OCI-LY3 (cell line): ENCODE measurements at regions not wholly inside any gene's neighbourhood (a gene's known extent, or its start where the extent isn't known, plus 50 kb on each side); places are given as distances from the start of the nearest gene placed in this dataset.

Experiments used
- H2AFZ ChIP-seq: fragments of 200-600, 300-600 bp; shearing (Covaris generic); 2 replicates; pipeline ENCODE4 v1.6.0; 2014; ENCODE audit warnings: antibody characterized with exemption, low read depth, low read length
- H3K27ac ChIP-seq: fragments of 200-600, 300-600 bp; sonication (generic); 2 replicates; pipeline ENCODE4 v1.5.1; 2014; ENCODE audit warnings: mild to moderate bottlenecking, low read length, moderate library complexity, mixed read lengths
- H3K27me3 ChIP-seq: fragments of 200-600, 300-600 bp; sonication (generic); 2 replicates; pipeline ENCODE4 v1.6.1; 2014; ENCODE audit warnings: low read depth, low read length, mixed read lengths
- H3K36me3 ChIP-seq: fragments of 200-600, 300-600 bp; sonication (generic); replicated peaks from 2 replicates; pipeline ENCODE3; 2014; ENCODE audit warnings: low read depth, low read length, mixed read lengths
- H3K4me1 ChIP-seq: fragments of 300-600, 200-600 bp; sonication (generic); 2 replicates; pipeline ENCODE4 v1.6.1; 2014; ENCODE audit warnings: low read length, mixed read lengths
- H3K4me2 ChIP-seq: fragments of 200-600, 300-600 bp; sonication (generic); 2 replicates; pipeline ENCODE4 v1.6.1; 2014; ENCODE audit warnings: low read length, mixed read lengths
- H3K4me3 ChIP-seq: fragments of 300-600, 200-600 bp; sonication (generic); 2 replicates; pipeline ENCODE4 v1.5.1; 2014; ENCODE audit warnings: antibody characterized with exemption, mild to moderate bottlenecking, low read length, moderate library complexity
- H3K79me2 ChIP-seq: fragments of 300-600, 200-600 bp; shearing (Covaris generic); 2 replicates; pipeline ENCODE4 v1.6.1; 2014; ENCODE audit warnings: mild to moderate bottlenecking, low read length, mixed read lengths
- H3K9ac ChIP-seq: fragments of 300-600, 200-600 bp; shearing (Covaris generic); 2 replicates; pipeline ENCODE4 v1.6.0; 2014; ENCODE audit warnings: mild to moderate bottlenecking, low read length, moderate library complexity
- H3K9me3 ChIP-seq: fragments of 200-600, 300-600 bp; shearing (Covaris generic); 2 replicates; pipeline ENCODE4 v1.6.1; 2014; ENCODE audit warnings: low read length, mixed read lengths; ENCODE audit not compliant: insufficient read depth
- H4K20me1 ChIP-seq: fragments of 200-600, 300-600 bp; sonication (generic); 2 replicates; pipeline ENCODE4 v1.6.1; 2016; ENCODE audit warnings: low read length, mixed read lengths; ENCODE audit not compliant: insufficient read depth
- CTCF ChIP-seq: fragments of 200-600, 300-600 bp; sonication (generic); IDR thresholded peaks from 2 replicates; pipeline ENCODE4 v1.5.1; 2014; ENCODE audit warnings: antibody characterized with exemption, low read length, low read depth
- EZH2phosphoT487 ChIP-seq: fragments of 200-600 bp; shearing (Covaris generic); IDR thresholded peaks from 2 replicates; pipeline ENCODE4 v1.6.1; 2018; ENCODE audit warnings: antibody characterized with exemption, mixed run types, low read depth

DNA sequence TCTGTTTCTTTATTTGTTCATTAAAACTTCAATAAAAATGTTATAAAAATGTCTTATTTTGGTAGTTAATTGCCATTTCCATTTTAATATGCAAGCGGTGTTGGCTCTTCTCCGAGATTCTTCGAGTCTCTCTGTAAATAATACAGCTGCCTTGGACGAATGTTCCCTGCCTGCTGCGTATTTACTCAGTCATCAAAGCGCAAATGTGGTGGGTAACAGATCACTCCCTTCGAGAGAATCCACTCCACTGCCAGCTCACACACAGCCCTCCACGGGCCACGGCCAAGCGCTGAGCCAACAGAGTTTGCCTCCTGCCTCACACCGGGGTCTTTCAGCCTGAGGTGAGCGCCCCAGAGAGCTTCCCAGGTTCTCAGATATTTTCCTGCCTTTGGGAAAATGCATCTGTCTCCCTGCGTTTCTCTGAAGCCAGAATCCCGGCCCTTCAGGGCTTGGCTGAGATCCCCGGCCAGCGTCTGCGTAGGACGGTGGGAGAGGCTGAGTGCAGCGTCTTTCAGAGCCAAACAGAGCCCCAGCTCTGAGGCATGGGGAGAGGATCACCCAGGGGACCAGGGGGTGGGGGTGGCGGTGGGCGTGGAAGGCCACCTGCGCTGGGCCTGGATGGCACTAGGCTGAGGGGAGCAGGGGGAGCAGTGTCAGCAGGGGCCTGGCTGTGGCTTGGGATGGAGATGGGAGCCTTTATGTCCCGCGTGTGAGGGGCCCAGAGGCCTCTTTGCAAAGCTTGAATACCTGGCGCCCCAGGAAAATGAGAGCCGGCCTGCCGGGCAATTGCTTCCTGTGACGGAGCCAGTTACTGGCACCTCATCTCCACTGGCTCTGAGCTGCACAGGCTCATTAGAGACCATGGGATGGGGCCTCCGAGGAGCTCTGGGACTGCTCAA is 248.7 kb downstream of the RBFOX3 start:
- Histone ChIP-seq H3K27me3 (peaks cover 37% of the 10 kb centered on the region), H2AFZ (no peak overlapping the region), H3K4me3 (no peak overlapping the region), H3K9me3 (no peaks in the 10 kb centered on the region), H3K79me2 (no peaks in the 10 kb centered on the region), H3K9ac (no peak overlapping the region), H3K4me2 (no peak overlapping the region), H3K36me3 (no peaks in the 10 kb centered on the region), H4K20me1 (no peaks in the 10 kb centered on the region), H3K4me1 (no peaks in the 10 kb centered on the region), H3K27ac (no peak overlapping the region)
- TF ChIP-seq CTCF (no peak), EZH2phosphoT487 (no peak)

DNA sequence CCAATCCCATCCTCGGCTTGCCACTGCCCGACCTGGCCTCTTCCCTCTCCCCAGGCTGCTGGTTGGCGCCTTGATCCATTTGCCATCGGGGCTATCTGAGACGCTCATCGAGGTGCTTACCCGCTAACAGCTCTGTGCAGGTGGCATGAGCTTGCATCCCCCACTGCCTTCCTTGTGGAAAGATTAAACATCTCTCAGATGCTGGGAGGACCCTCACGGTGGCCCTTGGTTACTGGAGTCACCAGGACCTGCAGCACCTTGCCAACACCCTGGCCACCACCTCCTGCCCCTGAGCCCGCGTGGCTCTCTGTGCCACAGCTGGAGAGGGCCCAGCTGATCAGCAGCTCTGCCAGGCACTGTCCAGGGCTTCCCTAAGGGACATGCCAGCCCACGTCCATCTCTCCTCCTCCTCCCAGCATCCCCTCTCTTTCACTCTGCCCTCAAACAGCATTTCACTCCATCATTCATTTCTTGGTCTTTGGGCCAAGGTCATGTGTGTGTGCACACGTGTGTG is 249.6 kb downstream of the RBFOX3 start:
- Histone ChIP-seq H3K4me1 (no peaks in the 10 kb centered on the region), H3K79me2 (no peaks in the 10 kb centered on the region), H2AFZ (no peak overlapping the region), H3K4me2 (no peak overlapping the region), H3K9ac (no peak overlapping the region), H3K27ac (no peak overlapping the region), H3K4me3 (no peak overlapping the region), H3K36me3 (no peaks in the 10 kb centered on the region), H3K27me3 (peaks cover 37% of the 10 kb centered on the region), H3K9me3 (no peaks in the 10 kb centered on the region), H4K20me1 (no peaks in the 10 kb centered on the region)
- TF ChIP-seq CTCF, result no peak
- no peak for TF ChIP-seq EZH2phosphoT487

DNA sequence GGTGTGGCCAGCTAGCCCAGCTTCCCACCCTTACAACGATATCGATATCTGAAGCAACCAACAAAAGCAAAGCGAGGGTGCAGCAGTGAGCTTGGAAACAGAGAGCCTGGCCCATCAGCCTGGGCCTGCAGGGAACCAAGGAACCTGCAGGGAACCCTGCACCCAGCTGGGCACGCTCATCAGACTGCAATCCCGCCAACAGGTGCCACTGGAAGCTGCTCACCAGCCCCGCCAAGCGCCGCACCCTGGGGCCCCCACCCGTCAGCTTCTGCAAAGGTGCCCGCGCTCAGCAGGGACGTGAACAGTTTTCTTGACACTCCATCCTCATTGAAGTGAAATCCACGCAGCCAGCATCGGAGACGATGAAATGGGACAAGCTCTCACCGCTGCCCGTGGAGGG is 250.7 kb downstream of the RBFOX3 start:
- H3K4me1 ChIP-seq, result no peaks in the 10 kb centered on the region
- H3K4me3 ChIP-seq, result no peak overlapping the region
- no peak overlapping the region for H3K4me2 ChIP-seq
- no peaks in the 10 kb centered on the region for H3K79me2 ChIP-seq
- H3K9ac ChIP-seq, result no peak overlapping the region
- no peaks in the 10 kb centered on the region for H3K36me3 ChIP-seq
- TF ChIP-seq EZH2phosphoT487, result no peak
- TF ChIP-seq CTCF, result no peak
- H3K9me3 ChIP-seq, result no peaks in the 10 kb centered on the region
- peaks cover 36% of the 10 kb centered on the region for H3K27me3 ChIP-seq
- no peak overlapping the region for H2AFZ ChIP-seq
- no peak overlapping the region for H3K27ac ChIP-seq
- H4K20me1 ChIP-seq, result no peaks in the 10 kb centered on the region

DNA sequence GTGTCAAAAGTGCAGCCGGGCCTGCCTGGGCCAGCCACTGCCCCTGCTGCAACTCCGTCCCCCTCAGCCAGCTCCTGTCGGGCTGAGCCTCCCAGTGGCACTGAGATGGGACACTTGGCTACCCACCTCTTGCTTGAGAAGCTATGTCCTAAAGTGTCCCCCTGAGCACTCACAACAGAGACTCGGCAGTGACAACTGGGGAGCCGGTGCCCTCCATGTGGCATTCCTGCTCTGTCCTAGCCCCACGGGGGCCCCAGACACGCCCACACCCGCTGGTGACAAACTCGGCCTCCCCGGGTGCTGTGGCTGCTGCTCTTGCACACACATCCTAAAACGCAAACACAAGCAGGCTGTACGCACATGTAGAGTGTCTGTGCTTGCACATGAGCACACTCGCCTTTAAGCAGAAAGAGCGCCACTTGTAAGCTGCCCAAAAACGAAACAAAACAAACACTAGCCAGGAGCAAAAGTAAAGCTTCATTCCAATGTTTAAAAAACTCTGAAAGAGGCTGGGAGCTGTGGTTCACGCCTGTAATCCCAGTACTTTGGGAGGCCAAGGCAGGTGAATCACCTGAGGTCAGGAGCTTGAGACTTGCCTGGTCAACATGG is 253.9 kb downstream of the RBFOX3 start:
- no peak overlapping the region for H3K4me3 ChIP-seq
- H4K20me1 ChIP-seq, result no peaks in the 10 kb centered on the region
- no peak overlapping the region for H2AFZ ChIP-seq
- H3K27me3 ChIP-seq, result peaks cover 20% of the 10 kb centered on the region
- H3K4me2 ChIP-seq, result no peak overlapping the region
- H3K9me3 ChIP-seq, result no peaks in the 10 kb centered on the region
- no peaks in the 10 kb centered on the region for H3K4me1 ChIP-seq
- no peaks in the 10 kb centered on the region for H3K79me2 ChIP-seq
- no peak overlapping the region for H3K9ac ChIP-seq
- no peak overlapping the region for H3K27ac ChIP-seq
- no peaks in the 10 kb centered on the region for H3K36me3 ChIP-seq
- TF ChIP-seq EZH2phosphoT487 (no peak), CTCF (no peak)
